WTC11 (cell line): ENCODE measurements at regions not wholly inside any gene's neighbourhood (a gene's known extent, or its start where the extent isn't known, plus 50 kb on each side); places are given as distances from the start of the nearest gene placed in this dataset.

Experiments
- ATAC-seq: fragments of 200-7000 bp; cut with Tn5 transposase; 2 replicates; pipeline ENCODE4 v1.10.0; 2021; ENCODE audit warnings: mild to moderate bottlenecking, moderate library complexity
- CTCF ChIA-PET: fragments of 300-600 bp; sonication (Branson Sonifier 250); formaldehyde crosslinking; loops from one replicate; lab custom pipeline; 2021; ENCODE audit warnings: antibody characterized with exemption; lab: Charles Lee
- POLR2A ChIA-PET: fragments of 350-600 bp; sonication (Branson Sonifier 250); formaldehyde crosslinking; loops from one replicate; lab custom pipeline; 2021; ENCODE audit warnings: antibody characterized with exemption; lab: Charles Lee
- DNase-seq: peaks from one replicate; pipeline ENCODE4 v3.0.0; 2021; ENCODE audit warnings: low spot score
- H3K27ac Mint-ChIP-seq: 2 replicates; pipeline ENCODE4 v1.8.0; 2021; ENCODE audit warnings: mixed read lengths
- H3K27me3 Mint-ChIP-seq: 2 replicates; pipeline ENCODE4 v1.8.0; 2021; ENCODE audit warnings: low read depth, mild to moderate bottlenecking, moderate library complexity, mixed read lengths
- H3K36me3 Mint-ChIP-seq: 2 replicates; pipeline ENCODE4 v1.8.0; 2021; ENCODE audit warnings: mixed read lengths
- H3K4me1 Mint-ChIP-seq: 2 replicates; pipeline ENCODE4 v1.8.0; 2022; ENCODE audit warnings: mixed read lengths
- H3K4me3 Mint-ChIP-seq: 2 replicates; pipeline ENCODE4 v1.8.0; 2021; ENCODE audit warnings: mild to moderate bottlenecking, moderate library complexity, mixed read lengths
- H3K9me3 Mint-ChIP-seq: 2 replicates; pipeline ENCODE4 v1.8.0; 2021; ENCODE audit warnings: mixed read lengths
- JUN ChIP-seq: sonication (generic); formaldehyde crosslinking; IDR thresholded peaks from 2 replicates; pipeline ENCODE4 v1.8.0; 2023; ENCODE audit warnings: mild to moderate bottlenecking, missing genetic modification reagents
- MYBL2 ChIP-seq: sonication (generic); formaldehyde crosslinking; IDR thresholded peaks from 2 replicates; pipeline ENCODE4 v1.8.1; 2023; ENCODE audit warnings: mild to moderate bottlenecking, moderate library complexity, missing genetic modification reagents
- NR1H2 ChIP-seq: sonication (generic); formaldehyde crosslinking; IDR thresholded peaks from 2 replicates; pipeline ENCODE4 v1.9.0; 2021; ENCODE audit warnings: mild to moderate bottlenecking, moderate library complexity, missing genetic modification reagents
- NR2C2 ChIP-seq: sonication (generic); formaldehyde crosslinking; IDR thresholded peaks from 2 replicates; pipeline ENCODE4 v1.8.0; 2022; ENCODE audit warnings: mild to moderate bottlenecking, missing genetic modification reagents
- OVOL2 ChIP-seq: fragments of 250-450 bp; sonication (Bioruptor Pico); IDR thresholded peaks from 2 replicates; pipeline ENCODE4 v1.9.0; 2021; ENCODE audit warnings: mild to moderate bottlenecking, borderline replicate concordance
- SP1 ChIP-seq: sonication (generic); formaldehyde crosslinking; conservative IDR thresholded peaks from 2 replicates; pipeline ENCODE4 v1.8.1; 2022; ENCODE audit warnings: missing genetic modification reagents
- TEAD1 ChIP-seq: sonication (generic); formaldehyde crosslinking; IDR thresholded peaks from 2 replicates; pipeline ENCODE4 v1.8.0; 2022; ENCODE audit warnings: mild to moderate bottlenecking, missing genetic modification reagents
- ZNF232 ChIP-seq: sonication (generic); formaldehyde crosslinking; IDR thresholded peaks from 2 replicates; pipeline ENCODE4 v1.8.0; 2022; ENCODE audit warnings: mild to moderate bottlenecking, missing genetic modification reagents
- ZNF317 ChIP-seq: sonication (generic); formaldehyde crosslinking; IDR thresholded peaks from 2 replicates; pipeline ENCODE4 v1.8.1; 2023; ENCODE audit warnings: low read depth, mild to moderate bottlenecking, moderate library complexity, missing genetic modification reagents, borderline replicate concordance
- TF ChIP-seq, protein P1 (sequence below): fragments of 250-450 bp; sonication (Bioruptor Pico); IDR thresholded peaks from 2 replicates; pipeline ENCODE4 v2.1.2; 2022; ENCODE audit warnings: mild to moderate bottlenecking, moderate library complexity
- TF ChIP-seq, protein P2 (sequence below): sonication (generic); formaldehyde crosslinking; IDR thresholded peaks from 2 replicates; pipeline ENCODE4 v1.8.1; 2023; ENCODE audit warnings: mild to moderate bottlenecking, missing genetic modification reagents
- TF ChIP-seq, protein P3 (sequence below): sonication (generic); formaldehyde crosslinking; conservative IDR thresholded peaks from 2 replicates; pipeline ENCODE4 v1.8.1; 2023; ENCODE audit warnings: mild to moderate bottlenecking, low read depth, missing genetic modification reagents, moderate library complexity
- TF ChIP-seq, protein P4 (sequence below): sonication (generic); formaldehyde crosslinking; IDR thresholded peaks from 2 replicates; pipeline ENCODE4 v1.8.0; 2023; ENCODE audit warnings: missing genetic modification reagents, mild to moderate bottlenecking, borderline replicate concordance
- TF ChIP-seq, protein P5 (sequence below): sonication (generic); formaldehyde crosslinking; IDR thresholded peaks from 2 replicates; pipeline ENCODE4 v1.8.1; 2023; ENCODE audit warnings: mild to moderate bottlenecking, missing genetic modification reagents, moderate library complexity

DNA sequence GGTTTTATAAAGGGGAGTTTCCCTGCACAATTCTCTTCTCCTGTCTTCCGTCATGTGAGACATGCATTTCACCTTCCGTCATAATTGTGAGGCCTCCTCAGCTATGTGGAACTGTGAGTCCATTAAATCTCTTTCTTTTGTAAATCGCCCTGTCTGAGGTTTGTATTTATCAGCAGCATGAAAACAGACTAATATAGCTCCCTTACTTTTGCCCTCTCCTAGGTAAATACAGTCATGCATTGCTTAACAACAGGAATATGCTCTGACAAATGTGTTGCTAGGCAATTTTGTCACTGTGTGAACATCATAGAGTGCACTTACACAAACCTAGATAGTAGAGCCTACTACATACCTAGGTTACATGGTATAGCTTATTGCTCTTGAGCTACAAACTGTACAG lies 616.8 kb downstream of the RWDD3 start (continued):
- no peak for TF ChIP-seq TEAD1 (CRISPR knock-in tag)

DNA sequence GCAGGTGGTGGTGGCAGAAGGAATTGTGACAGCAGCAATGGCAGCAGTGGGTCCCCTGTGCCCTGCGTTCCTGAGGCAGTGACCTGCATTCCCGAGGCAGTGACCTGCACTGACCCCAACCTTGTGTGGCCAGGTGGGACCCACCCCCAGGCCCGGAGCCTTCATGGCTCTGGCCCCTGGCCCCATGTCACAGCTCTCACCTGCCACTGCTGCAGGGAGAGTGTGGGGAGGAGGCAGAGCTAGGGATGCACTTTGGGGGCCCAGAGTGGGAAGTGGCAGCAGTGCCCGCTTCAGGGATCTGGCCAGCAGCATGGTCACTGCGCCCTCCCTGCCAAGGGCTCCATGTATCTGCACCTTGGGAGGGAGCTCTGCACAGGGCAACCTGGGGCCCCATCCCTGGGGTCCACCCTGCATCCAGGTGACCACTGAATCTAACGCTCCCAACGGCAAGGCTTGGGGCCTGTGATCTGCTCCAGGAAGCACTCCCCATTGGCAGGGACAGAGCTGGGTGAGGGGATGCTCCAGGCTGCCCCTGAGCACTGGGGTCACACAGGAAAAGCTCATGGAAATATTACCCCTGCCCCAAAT lies 618.6 kb downstream of the RWDD3 start:
- Mint-ChIP-seq H3K4me3 (no peak overlapping the region), H3K36me3 (peaks cover 4% of the 10 kb centered on the region; the same call in 1 of the 2 replicates), H3K4me1 (peaks cover 12% of the 10 kb centered on the region), H3K27ac (no peak overlapping the region), H3K9me3 (peaks cover 11% of the 10 kb centered on the region), H3K27me3 (no peaks in the 10 kb centered on the region)
- no peak for TF ChIP-seq ZNF232 (CRISPR knock-in tag)
- TF ChIP-seq NR1H2 (CRISPR knock-in tag): no peak
- TF ChIP-seq, protein P1, sequence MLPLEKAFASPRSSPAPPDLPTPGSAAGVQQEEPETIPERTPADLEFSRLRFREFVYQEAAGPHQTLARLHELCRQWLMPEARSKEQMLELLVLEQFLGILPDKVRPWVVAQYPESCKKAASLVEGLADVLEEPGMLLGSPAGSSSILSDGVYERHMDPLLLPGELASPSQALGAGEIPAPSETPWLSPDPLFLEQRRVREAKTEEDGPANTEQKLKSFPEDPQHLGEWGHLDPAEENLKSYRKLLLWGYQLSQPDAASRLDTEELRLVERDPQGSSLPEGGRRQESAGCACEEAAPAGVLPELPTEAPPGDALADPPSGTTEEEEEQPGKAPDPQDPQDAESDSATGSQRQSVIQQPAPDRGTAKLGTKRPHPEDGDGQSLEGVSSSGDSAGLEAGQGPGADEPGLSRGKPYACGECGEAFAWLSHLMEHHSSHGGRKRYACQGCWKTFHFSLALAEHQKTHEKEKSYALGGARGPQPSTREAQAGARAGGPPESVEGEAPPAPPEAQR (CRISPR knock-in tag): no peak
- TF ChIP-seq, protein P2, sequence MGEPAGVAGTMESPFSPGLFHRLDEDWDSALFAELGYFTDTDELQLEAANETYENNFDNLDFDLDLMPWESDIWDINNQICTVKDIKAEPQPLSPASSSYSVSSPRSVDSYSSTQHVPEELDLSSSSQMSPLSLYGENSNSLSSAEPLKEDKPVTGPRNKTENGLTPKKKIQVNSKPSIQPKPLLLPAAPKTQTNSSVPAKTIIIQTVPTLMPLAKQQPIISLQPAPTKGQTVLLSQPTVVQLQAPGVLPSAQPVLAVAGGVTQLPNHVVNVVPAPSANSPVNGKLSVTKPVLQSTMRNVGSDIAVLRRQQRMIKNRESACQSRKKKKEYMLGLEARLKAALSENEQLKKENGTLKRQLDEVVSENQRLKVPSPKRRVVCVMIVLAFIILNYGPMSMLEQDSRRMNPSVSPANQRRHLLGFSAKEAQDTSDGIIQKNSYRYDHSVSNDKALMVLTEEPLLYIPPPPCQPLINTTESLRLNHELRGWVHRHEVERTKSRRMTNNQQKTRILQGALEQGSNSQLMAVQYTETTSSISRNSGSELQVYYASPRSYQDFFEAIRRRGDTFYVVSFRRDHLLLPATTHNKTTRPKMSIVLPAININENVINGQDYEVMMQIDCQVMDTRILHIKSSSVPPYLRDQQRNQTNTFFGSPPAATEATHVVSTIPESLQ: no peak
- TF ChIP-seq SP1 (CRISPR knock-in tag): no peak
- TF ChIP-seq OVOL2 (CRISPR knock-in tag): no peak
- no peak for TF ChIP-seq NR2C2 (CRISPR knock-in tag)
- no peak for TF ChIP-seq MYBL2
- TF ChIP-seq, protein P3, sequence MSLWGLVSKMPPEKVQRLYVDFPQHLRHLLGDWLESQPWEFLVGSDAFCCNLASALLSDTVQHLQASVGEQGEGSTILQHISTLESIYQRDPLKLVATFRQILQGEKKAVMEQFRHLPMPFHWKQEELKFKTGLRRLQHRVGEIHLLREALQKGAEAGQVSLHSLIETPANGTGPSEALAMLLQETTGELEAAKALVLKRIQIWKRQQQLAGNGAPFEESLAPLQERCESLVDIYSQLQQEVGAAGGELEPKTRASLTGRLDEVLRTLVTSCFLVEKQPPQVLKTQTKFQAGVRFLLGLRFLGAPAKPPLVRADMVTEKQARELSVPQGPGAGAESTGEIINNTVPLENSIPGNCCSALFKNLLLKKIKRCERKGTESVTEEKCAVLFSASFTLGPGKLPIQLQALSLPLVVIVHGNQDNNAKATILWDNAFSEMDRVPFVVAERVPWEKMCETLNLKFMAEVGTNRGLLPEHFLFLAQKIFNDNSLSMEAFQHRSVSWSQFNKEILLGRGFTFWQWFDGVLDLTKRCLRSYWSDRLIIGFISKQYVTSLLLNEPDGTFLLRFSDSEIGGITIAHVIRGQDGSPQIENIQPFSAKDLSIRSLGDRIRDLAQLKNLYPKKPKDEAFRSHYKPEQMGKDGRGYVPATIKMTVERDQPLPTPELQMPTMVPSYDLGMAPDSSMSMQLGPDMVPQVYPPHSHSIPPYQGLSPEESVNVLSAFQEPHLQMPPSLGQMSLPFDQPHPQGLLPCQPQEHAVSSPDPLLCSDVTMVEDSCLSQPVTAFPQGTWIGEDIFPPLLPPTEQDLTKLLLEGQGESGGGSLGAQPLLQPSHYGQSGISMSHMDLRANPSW (CRISPR knock-in tag): no peak
- TF ChIP-seq, protein P4, sequence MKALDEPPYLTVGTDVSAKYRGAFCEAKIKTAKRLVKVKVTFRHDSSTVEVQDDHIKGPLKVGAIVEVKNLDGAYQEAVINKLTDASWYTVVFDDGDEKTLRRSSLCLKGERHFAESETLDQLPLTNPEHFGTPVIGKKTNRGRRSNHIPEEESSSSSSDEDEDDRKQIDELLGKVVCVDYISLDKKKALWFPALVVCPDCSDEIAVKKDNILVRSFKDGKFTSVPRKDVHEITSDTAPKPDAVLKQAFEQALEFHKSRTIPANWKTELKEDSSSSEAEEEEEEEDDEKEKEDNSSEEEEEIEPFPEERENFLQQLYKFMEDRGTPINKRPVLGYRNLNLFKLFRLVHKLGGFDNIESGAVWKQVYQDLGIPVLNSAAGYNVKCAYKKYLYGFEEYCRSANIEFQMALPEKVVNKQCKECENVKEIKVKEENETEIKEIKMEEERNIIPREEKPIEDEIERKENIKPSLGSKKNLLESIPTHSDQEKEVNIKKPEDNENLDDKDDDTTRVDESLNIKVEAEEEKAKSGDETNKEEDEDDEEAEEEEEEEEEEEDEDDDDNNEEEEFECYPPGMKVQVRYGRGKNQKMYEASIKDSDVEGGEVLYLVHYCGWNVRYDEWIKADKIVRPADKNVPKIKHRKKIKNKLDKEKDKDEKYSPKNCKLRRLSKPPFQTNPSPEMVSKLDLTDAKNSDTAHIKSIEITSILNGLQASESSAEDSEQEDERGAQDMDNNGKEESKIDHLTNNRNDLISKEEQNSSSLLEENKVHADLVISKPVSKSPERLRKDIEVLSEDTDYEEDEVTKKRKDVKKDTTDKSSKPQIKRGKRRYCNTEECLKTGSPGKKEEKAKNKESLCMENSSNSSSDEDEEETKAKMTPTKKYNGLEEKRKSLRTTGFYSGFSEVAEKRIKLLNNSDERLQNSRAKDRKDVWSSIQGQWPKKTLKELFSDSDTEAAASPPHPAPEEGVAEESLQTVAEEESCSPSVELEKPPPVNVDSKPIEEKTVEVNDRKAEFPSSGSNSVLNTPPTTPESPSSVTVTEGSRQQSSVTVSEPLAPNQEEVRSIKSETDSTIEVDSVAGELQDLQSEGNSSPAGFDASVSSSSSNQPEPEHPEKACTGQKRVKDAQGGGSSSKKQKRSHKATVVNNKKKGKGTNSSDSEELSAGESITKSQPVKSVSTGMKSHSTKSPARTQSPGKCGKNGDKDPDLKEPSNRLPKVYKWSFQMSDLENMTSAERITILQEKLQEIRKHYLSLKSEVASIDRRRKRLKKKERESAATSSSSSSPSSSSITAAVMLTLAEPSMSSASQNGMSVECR: no peak
- TF ChIP-seq, protein P5, sequence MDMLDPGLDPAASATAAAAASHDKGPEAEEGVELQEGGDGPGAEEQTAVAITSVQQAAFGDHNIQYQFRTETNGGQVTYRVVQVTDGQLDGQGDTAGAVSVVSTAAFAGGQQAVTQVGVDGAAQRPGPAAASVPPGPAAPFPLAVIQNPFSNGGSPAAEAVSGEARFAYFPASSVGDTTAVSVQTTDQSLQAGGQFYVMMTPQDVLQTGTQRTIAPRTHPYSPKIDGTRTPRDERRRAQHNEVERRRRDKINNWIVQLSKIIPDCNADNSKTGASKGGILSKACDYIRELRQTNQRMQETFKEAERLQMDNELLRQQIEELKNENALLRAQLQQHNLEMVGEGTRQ (CRISPR knock-in tag): no peak
- no peak for TF ChIP-seq ZNF317 (CRISPR knock-in tag)
- no peak for TF ChIP-seq JUN
- no peak for ATAC-seq
- DNase-seq: no peak
- ChIA-PET CTCF (no interaction called here), POLR2A (no interaction called here)
